GM21526 (cell line): ENCODE measurements at regions not wholly inside any gene's neighbourhood (a gene's known extent, or its start where the extent isn't known, plus 50 kb on each side); places are given as distances from the start of the nearest gene placed in this dataset.

Source experiments
- ATAC-seq: cut with Tn5 transposase; IDR thresholded peaks from one replicate; pipeline ENCODE4 v1.9.1; 2021; ENCODE audit warnings: moderate library complexity; ENCODE audit not compliant: unreplicated experiment, low FRiP score

DNA sequence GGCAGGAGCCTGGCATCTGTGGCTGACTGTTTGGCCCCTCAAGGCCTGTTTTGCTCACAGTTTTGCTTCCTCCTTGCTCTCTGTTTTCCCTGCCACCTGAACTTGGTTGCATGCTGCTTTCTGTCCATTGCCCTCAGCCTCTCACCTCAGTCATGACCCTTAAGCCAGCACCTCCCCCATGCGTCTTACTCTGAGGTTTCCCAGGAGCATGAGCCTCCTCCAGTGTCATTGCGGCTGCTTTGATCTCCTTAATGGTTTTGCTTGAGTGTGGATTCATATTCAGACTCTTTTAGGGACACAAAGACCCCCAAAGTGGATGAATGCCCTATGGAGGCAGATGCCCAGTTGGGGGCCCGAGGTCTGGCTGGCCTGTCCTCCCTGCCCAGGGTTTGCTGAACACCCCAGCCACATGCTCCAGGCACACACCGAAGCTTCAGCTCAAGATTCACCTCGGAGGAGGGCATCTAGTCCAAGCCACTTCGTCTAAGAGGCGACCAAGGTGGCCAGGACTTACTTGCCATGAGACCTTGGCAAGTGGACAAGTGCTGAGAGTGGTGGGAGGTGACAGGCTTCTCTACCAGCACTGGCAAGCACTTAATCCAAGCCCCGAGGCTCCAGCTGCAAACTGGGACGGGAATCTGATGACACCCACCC is 95.4 kb upstream of the DIO3 start:
- ATAC-seq, result no peak

DNA sequence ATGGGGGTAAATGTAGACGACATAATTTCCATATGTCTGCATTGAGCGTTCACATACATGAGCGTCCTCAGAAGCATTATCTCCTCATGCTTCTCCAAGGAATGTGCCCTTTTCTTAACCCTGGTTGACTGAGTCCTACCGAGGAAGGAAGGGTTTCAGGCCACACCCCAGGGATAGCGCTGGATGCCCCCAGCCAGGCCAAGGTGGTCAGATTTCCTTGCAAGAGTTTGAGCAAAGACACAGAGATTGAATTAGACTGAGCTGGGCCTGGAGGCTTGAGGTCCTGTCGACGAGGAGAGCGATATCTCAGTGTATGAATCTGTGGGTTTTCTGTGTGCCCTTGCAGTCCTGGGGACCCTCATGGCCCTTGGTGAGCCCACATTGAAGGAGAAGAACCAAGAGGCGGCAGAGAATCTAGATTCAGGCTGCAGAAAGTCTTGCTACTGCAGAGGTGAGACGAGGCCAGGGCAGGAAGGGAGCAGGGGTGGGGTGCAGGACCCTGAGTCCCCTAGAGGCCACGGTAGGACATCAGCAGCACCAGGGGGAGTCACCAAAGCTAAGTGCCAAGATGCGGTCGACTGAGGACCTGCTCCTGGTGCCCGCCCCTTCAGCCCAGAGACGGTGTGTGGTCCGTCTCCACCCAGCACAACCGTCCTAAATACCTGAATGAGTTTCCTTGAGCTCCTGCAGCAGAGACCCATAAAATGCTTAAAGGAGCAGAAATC is 94.7 kb upstream of the DIO3 start:
- ATAC-seq, result no peak

GRCh38 chr14:101467181-101467926 is 93.9 kb upstream of the DIO3 start:
- ATAC-seq, result no peak

- ATAC-seq, result no peak
Observed at GRCh38 chr14:101469382-101470247, 91.7 kb upstream of the DIO3 start.

- ATAC-seq, result no peak
Observed at GRCh38 chr14:101470266-101470665, 91.0 kb upstream of the DIO3 start.

- ATAC-seq, result no peak
Observed at GRCh38 chr14:101471723-101472517, 89.4 kb upstream of the DIO3 start.

- ATAC-seq, result no peak
Observed at GRCh38 chr14:101472518-101472849, 88.8 kb upstream of the DIO3 start.

DNA sequence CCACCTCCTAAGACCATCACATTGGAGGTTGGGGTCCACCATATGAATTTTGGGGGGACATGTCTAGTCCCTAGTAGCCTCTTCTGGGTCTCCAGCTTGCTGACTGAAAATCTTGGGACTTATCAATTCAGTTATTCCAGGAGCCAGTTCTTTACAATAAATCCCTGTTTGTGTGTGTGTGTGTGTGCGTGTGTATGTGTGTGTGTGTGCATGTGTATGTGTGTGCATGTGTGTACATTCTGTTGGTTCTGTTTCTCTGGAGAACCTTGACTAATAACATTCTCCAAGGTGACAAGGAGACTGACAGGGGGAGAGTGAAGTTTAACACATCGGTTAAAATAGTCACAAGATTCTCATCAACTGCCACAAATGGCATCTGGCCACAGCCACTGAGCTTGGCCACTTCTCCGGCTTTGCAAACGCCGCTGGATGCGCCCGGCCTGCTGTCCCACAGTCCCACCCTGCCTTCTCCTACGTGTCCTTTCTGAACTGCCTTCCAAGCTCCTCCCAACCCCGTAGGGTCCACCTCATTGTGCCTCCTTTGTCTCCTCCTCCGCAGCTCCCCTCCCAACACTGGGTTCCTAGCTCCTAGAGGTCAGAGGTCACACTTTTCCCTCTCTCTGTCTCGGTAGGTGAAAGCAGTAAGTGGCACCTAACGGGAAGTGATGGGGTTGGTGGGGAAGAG is 88.1 kb upstream of the DIO3 start:
- ATAC-seq, result no peak

DNA sequence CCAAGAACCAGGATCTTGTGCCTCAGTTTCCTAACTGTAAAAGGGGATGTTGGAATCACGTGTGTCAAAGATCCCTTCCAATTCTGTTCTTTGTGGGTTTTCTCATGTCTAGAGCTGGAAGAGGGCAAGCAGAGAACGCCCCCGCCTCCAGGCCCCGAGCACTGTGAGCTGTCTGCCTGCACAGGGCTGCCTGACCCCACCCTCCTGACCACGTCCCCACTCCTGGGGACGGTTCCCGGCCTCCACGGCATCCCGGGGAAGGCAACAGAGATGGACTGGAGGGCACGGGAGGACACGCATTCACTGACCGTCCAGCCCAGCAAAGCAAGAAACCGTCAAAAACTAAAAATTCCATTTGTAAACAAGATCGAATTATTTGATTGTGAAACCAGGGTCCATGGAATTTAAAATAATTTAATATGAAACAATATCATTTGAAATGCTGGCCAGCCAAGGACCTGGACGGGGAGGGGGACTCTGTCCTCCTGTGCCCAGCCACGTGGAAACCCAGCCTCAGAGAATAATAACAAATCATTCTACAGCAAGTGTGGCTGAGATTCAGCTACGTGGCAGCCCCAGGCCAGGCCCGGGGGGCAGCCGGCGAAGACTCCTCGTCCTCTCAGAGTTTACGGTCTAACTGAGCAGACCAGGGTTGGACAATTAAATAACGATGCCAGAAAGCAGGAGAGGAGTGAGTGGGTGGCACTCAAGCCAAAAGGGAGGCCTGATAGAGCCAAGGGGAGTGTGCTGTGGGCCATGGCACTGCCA is 87.3 kb upstream of the DIO3 start:
- no peak for ATAC-seq

- ATAC-seq, result no peak
Observed at GRCh38 chr14:101474563-101475455, 86.5 kb upstream of the DIO3 start.

GRCh38 chr14:101475456-101476257 is 85.6 kb upstream of the DIO3 start:
- ATAC-seq, result no peak

DNA sequence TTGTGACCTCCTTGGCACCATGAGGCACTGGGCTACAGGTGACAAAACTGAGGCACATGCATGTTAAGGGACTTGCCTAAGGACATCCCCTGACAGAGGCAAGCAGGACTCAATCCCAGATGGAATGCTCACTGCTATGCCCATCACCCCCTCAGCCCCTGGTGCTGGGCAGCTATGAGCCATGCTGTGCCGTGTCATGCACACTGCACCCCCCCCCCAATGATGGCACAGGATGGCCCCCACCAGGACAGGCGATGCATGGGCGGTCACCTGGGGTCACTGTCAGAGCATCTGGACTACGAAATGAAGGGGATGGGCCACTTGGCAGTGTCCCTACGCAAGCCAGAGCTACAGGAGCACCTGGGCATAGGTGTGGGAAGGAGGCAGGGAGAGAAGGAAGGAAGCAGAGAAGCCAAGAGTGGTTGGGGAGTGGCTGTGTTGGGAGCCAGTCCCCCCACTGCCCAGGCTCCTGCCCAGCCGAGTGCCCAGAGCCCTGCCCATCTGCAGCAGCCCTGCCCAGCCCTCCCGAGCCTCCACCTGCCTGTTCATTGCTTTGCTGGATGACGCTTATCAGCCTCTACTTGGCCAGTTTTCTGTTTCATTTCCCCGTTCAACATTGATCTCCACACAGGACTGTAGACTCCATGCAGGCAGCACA is 84.9 kb upstream of the DIO3 start:
- no peak for ATAC-seq

DNA sequence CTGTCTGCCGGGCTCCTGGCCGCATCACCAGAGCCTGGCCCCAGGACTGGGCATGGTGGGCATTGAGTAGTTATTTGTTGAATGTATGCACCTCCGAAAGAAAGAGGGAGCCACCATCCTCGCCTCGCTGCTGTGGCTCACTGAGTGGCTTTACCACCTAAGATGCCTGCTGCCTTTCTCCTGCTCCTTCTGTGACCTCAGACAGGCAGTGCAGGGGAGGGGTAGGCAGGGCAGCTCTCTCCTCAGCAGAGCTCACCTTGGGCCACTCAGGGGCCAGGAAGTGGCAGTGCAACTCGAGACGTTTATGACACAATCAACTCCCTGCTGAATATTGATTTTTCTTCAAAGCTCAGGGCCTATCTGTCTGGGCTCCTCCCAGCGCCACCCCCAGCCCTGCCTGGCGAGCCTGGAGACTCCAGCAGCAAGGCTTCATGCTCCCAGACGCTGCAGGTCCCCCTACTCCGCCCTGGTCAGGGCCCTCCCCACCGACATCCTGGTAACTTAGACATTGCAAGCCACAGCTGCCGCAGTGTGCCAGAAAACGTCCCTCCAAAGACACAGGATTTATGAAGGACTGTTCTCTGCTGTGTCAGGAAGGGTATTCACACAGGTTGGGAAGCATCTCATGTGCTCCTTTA is 84.3 kb upstream of the DIO3 start:
- no peak for ATAC-seq

- ATAC-seq, result no peak
Observed at GRCh38 chr14:101477648-101478047, 83.6 kb upstream of the DIO3 start.

- no peak for ATAC-seq
Observed at GRCh38 chr14:101478096-101478495, 83.2 kb upstream of the DIO3 start.

DNA sequence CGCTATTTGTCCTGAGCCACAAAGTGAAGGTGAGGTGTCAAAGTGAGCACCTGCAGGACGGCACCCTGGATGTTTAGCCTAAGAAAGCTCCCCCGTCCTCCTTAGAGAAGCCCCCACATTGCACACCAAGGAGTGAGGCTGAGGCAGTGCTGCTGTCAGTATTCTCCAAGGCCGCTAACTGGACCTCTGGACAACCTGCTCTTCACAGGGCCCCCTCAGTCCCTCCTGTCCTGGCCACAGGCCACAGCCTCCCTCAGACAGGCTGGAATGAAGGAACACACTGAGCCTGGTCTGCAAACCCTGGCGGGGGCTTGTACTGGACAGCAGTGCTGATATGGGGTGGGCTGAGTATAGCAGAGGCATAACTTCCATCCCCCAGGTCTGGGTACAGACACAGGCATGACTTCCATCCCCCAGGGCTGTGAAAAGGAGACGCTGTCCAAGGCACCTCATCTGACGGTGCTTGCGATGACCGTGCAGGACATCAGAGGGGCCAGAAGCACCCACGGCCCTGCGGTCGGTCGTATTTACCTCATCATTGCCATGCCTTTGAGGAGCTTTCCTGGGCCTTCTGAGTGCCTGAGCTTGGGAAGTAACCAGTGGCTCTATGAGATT is 82.4 kb upstream of the DIO3 start:
- ATAC-seq, result no peak
